ENCODE measurements at regions not wholly inside any gene's neighbourhood (a gene's known extent, or its start where the extent isn't known, plus 50 kb on each side); places are given as distances from the start of the nearest gene placed in this dataset.

DNA sequence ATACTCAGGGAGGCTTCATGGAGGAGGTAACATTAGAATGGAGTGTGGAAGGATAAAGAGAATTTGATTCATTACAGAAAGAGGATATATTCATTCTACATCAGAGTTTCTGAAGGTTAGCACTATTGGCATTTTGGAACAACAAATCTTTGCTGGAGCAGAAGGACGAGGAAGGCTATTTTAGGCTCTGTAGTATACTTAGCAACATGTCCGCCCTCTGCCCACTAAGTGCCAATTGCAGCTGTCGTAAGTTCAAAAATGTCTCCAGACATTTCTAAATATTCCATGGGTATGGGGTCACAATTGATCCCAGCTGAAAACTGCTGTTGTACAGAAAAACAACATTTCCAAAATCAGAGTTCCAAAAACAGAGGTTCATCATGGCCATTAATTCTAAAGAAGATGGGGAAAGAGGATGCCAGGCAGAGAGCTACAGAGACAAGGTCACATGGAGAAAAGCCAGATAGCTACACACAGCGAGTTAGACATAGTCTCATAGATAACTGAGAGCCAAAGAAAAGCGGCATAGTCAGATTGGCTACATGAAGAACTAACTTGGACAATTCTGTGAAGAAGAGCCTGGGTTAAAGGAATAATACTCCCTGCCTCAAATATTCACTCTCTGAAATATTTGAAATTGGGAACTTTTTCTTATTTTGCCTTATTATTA is 846.4 kb upstream of the CDH8 start:
- TF ChIP-seq TAF1 (IDR thresholded peaks at IDR 0.05; ENCODE audit: low read depth) (no peak), NFIC (IDR thresholded peaks at IDR 0.05) (no peak)
